ENCODE measurements at regions not wholly inside any gene's neighbourhood (a gene's known extent, or its start where the extent isn't known, plus 50 kb on each side); places are given as distances from the start of the nearest gene placed in this dataset.

DNA sequence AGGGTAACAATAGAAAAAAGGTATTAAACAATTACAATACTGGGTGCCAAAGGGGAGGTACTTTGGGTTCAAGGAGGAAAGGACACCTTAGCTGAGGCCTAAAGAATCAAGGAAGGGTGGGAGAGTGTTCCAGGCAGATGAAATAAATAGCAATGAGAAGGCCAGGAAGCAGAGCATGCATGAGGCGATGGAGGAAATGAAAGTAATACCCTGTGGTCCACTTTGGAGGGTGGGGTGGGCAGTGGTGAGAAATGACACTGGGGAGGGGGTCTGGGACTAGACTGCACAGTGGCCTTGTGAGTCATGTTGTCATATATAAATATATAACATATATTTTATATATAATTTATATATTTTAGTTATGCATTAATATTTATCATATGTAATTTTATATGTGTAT is 55.9 kb downstream of the BHLHE40 start:
- no CpG with 5 or more reads among the region's 1 CpG for WGBS (ENCODE audit: extremely low coverage, insufficient read length, low lambda C conversion rate)
- Histone ChIP-seq H3K4ac (ENCODE audit: low read depth, low read length) (no peak overlapping the region), H2AK5ac (ENCODE audit: insufficient read length, low read length) (no peak overlapping the region), H3T11ph (ENCODE audit: low read length) (no peak overlapping the region), H4K20me1 (ENCODE audit: control insufficient read depth, insufficient read depth, insufficient read length) (no peaks in the 10 kb centered on the region), H2AFZ (ENCODE audit: low read length) (no peak overlapping the region), H3K79me2 (ENCODE audit: insufficient read depth, low read length) (no peaks in the 10 kb centered on the region), H2BK12ac (ENCODE audit: insufficient read length, low read depth, low read length) (no peak overlapping the region), H3K4me2 (ENCODE audit: insufficient read depth, insufficient read length, low read length) (no peak overlapping the region), H3K18ac (ENCODE audit: insufficient read length, low read depth, low read length) (no peak overlapping the region), H3K56ac (ENCODE audit: insufficient read length, low read depth, low read length) (no peak overlapping the region), H4K91ac (ENCODE audit: insufficient read length, low read depth, low read length) (no peak overlapping the region), H3K9me3 (ENCODE audit: control insufficient read depth, low read depth, low read length) (no peaks in the 10 kb centered on the region), H3K23me2 (ENCODE audit: insufficient read length, low read depth, low read length, poor library complexity, severe bottlenecking) (no peaks in the 10 kb centered on the region), H3K79me1 (ENCODE audit: insufficient read depth, low read depth, low read length, poor library complexity, severe bottlenecking) (no peaks in the 10 kb centered on the region), H2BK5ac (ENCODE audit: insufficient read length, low read length) (no peak overlapping the region), H3K9ac (ENCODE audit: extremely low read depth, insufficient read length, low read length) (no peak overlapping the region), H4K5ac (ENCODE audit: insufficient read length, low read depth, low read length) (no peak overlapping the region), H2BK120ac (ENCODE audit: low read depth, low read length, poor library complexity, severe bottlenecking) (no peak overlapping the region), H2BK15ac (ENCODE audit: low read depth, low read length) (no peak overlapping the region), H4K8ac (replicated peaks; ENCODE audit: insufficient read length, low read depth, low read length) (no peak overlapping the region), H2BK20ac (ENCODE audit: low read depth, low read length, poor library complexity, severe bottlenecking) (no peak overlapping the region), H3K27ac (ENCODE audit: insufficient read length, low read depth, low read length) (no peak overlapping the region), H3K14ac (ENCODE audit: insufficient read depth, low read length) (no peak overlapping the region), H3K27me3 (ENCODE audit: insufficient read depth, low read length) (no peaks in the 10 kb centered on the region), H3K23ac (ENCODE audit: insufficient read length, low read depth, low read length) (no peak overlapping the region), H3K4me1 (ENCODE audit: insufficient read depth, low read length) (no peaks in the 10 kb centered on the region)
- TF ChIP-seq, protein P1, sequence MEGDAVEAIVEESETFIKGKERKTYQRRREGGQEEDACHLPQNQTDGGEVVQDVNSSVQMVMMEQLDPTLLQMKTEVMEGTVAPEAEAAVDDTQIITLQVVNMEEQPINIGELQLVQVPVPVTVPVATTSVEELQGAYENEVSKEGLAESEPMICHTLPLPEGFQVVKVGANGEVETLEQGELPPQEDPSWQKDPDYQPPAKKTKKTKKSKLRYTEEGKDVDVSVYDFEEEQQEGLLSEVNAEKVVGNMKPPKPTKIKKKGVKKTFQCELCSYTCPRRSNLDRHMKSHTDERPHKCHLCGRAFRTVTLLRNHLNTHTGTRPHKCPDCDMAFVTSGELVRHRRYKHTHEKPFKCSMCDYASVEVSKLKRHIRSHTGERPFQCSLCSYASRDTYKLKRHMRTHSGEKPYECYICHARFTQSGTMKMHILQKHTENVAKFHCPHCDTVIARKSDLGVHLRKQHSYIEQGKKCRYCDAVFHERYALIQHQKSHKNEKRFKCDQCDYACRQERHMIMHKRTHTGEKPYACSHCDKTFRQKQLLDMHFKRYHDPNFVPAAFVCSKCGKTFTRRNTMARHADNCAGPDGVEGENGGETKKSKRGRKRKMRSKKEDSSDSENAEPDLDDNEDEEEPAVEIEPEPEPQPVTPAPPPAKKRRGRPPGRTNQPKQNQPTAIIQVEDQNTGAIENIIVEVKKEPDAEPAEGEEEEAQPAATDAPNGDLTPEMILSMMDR (conservative IDR thresholded peaks at IDR 0.05), result no peak
- H3K4me3 Mint-ChIP-seq, result no peak overlapping the region
- no peak for DNase-seq
- no peaks in the 10 kb centered on the region for H3K9me3 Mint-ChIP-seq
- H3K27me3 Mint-ChIP-seq (ENCODE audit: low read depth), result no peaks in the 10 kb centered on the region; the same call in 1 of the 2 replicates
- no peaks in the 10 kb centered on the region for H3K36me3 Mint-ChIP-seq (ENCODE audit: insufficient read depth in 1 of 3, low read depth in 3 of 3)
- no peak overlapping the region for H3K27ac Mint-ChIP-seq
- peaks cover 3 to 7% of the 10 kb centered on the region in 2 experiments for H3K4me1 Mint-ChIP-seq
